Right kidney (tissue), 1 donor: ENCODE measurements at regions not wholly inside any gene's neighbourhood (a gene's known extent, or its start where the extent isn't known, plus 50 kb on each side); places are given as distances from the start of the nearest gene placed in this dataset.
"Not testable (repeated sequence)": the region's sequence is repeated elsewhere in the genome, so short reads cannot be mapped to it uniquely, and the experiment has no call there.

Experiments
- DNase-seq: peaks from one replicate; pipeline ENCODE4 v3.0.0-alpha.2; 2016

DNA sequence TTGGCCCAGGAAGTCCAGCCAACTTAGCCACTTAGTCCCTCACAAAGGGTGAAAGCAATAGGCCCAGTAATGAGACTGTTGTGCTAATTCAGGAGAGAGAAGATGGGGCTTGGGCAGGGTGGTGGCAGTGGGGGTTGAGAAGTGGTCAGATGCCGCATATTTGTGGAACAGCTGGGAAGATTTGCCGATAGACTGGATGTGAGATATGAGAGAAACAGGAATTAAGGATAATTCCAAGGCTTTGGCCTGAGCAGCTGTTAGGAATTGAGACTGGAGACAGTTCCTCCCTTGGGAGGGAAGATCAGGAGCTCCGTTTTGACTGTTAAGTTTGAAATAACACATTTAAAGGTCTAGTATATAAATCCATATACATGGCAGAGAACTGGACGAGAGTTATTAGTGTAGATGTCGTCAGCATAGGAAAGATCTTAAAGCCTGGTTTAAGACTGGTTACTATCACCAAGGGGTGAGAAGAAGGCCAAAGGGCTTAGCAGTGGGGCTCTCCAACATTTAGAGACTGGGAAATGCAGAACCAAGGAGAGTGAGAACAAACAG, 323.7 kb upstream of the FAM78B start:
- DNase-seq, result no peak

- DNase-seq, result not testable (repeated sequence)
Observed at GRCh38 chr1:166493765-166494164, 327.0 kb upstream of the FAM78B start.

GRCh38 chr1:166507347-166507746, 331.9 kb upstream of the POGK start:
- DNase-seq, result no peak

DNA sequence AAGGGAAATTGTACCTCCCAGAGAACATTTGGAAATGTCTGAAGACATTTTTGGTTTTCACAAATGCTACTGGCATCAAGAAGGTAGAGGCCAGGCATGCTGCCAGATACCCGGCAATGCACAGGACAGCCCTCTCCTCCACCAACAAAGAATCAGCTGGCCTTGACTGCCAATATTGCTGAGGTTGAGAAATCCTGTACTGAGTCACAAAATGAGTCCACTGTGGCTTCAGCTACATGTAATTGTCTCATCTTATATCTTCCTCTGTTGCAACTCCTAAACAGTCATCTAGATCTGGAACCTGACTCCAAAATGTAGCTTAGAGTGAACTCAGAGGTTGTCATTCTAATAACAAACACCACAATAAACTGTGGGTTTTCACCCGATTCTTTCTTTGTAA, 327.5 kb upstream of the POGK start:
- DNase-seq, result no peak

GRCh38 chr1:166514067-166514466, 325.2 kb upstream of the POGK start:
- no peak for DNase-seq

DNA sequence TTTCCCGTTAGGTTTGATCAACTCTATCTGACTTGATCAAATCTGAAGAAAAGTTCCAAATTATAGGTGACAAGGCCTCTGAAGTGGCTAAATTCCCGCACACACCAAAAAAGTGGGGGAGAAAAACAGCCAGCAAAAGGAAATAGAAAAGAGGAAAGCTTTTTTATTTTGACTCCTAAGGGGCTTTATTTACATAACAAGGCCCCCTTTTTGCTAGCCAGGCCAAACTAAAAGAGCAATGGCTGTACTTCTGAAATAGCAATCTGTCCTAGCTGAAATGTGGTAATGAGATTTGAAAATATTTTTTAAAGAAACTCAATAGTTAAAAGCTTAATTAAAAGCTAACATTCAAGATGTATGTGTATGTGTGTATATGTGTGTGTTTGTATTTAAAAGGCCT, 311.5 kb upstream of the POGK start:
- DNase-seq, result no peak

DNA sequence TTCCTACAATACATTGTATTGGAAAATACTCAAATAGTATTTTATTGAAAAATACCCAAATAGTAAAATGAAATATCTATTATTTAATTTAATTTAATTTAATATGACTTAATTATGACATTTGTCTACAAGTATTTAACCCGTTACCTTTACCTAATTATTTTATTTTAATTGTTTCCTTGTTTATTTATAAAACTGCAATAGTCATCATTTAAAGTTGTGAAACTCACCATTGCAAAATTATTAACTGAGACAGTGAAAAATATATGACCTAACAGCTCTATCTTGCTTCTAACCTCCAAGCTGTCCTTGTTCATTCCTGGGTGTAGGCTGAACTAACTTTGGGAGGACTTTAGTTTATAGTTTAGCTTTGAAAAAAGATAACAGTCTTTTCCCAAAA, 300.6 kb upstream of the POGK start:
- no peak for DNase-seq

DNA sequence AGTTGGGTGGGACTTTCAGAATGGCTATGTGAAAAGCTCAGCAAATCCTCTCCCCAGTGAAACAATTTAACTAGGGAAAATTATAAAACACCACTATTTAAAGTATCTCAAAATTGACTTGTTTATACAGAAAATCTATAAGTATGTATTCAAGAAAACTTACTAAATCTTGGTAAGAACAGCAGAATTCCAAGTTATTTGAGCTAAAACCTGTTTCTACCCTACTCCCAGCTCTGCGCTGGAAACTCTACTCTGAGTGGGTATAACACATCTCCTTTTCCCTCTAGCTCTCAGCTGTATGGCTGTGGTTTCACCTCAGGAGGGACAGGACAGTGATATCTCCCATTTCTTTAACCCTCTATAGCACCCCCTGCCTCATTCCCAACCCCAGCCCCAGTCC, 295.2 kb upstream of the POGK start:
- no peak for DNase-seq

GRCh38 chr1:166544561-166544960, 294.7 kb upstream of the POGK start:
- no peak for DNase-seq

- no peak for DNase-seq
Observed at GRCh38 chr1:166552706-166553105, 286.6 kb upstream of the POGK start.

DNA sequence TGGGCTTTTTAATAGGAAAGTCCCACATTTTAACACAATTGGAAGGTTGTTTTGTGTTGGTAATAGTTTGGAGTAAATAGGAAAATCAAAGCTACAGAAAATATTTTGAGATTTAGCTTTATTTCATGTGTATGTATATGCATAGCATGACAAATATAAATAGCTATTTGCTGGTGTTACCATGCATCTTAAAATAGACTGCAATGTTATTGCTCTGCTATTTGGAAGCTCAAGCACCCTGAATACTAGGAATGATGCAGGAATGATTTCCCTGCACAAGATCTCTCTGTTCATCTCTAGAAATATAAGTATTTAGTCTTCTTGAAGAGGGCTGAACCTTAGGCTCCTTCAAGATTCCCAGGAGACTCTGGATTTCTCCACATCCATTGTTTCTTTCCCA, 268.3 kb upstream of the POGK start:
- no peak for DNase-seq

DNA sequence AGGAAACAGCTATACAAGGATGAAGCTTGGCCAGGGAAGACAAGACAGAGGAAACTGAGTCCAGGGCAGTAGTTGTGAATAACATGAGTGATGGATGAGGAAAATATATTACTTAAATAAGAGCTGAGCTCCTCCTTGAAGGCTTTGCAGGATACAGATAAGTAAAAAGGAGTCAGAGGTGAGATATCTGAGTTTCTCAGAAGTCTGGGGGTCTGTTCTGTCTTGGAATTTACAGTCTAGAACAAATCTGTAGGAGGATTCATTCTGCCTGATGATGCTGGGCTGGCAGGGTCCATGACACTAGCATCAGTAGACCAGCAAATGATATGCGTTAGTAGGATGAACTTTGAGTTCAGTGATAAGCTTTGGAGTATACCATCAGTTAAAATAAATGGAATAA, 266.1 kb upstream of the POGK start:
- no peak for DNase-seq

- DNase-seq, result no peak
Observed at GRCh38 chr1:166579557-166580501, 259.4 kb upstream of the POGK start.

- no peak for DNase-seq
Observed at GRCh38 chr1:166588741-166589140, 250.5 kb upstream of the POGK start.

GRCh38 chr1:166590161-166590560, 249.1 kb upstream of the POGK start:
- no peak for DNase-seq

DNA sequence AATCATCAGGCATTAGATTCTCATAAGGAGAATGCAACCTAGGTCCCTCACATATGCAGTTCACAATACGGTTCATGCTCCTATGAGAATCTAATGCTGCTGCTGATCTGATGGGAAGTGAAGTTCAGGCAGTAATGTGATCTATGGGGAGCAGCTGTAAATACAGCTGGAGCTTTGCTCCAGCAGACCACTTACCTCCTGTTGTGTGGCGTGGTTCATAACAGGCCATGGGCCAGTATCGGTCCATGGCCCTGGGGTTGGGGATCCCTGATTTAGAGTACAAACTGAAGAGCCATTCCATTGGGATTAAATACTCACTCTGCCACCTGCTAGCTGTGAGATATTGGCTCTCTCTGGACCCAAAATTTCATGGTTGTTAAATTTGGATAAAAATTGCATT, 244.6 kb upstream of the POGK start:
- no peak for DNase-seq

GRCh38 chr1:166597516-166597915, 241.8 kb upstream of the POGK start:
- no peak for DNase-seq

DNA sequence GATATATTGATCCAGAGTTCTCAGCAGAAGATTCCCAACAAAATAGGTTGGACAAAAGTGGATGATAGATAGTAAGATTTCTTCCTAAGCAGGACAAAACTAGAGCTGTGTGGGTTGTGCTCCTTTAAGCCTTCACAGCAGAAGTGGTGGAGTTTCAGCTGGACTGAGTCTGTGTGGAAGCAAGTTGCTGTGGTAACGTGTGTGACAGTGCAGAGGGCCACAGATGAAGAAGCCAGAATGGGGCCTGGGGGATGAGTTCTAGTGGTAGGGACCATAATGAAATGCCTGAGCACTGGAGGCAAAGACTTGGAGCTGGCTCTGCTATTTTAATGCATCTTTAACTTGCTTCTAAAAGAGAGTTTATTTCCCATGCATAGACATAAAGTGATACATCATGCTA, 238.7 kb upstream of the POGK start:
- DNase-seq, result no peak

DNA sequence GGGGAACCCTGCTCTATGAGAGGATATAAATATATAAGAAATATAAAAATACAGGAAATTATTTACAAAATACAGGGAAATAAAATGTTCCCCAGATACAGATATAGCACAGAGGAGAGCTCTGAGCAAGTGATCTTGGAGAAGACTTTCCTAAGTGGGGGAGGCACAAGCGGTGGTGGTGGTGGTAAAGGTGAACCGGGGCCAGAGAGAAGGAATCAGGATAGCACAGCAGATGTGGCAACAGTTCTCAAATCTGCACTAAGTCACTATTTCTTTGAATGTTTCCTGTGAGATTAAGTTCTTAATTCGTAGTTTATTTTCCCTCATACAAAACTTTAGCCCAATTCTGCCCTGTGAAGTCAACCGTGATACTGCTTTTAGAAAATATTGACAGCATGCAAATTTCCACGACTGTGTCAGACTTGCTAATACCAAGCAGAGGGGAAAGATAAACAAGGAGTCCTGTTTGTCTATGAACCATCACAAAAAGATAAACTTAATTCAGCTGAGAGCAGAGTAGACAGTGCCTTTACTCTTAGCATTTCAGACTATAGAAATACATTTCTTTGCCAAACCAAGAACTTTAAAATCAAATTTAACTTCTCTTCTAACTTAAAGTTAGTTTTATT, 237.5 kb upstream of the POGK start:
- DNase-seq, result no peak

GRCh38 chr1:166602801-166603200, 236.5 kb upstream of the POGK start:
- not testable (repeated sequence) for DNase-seq

DNA sequence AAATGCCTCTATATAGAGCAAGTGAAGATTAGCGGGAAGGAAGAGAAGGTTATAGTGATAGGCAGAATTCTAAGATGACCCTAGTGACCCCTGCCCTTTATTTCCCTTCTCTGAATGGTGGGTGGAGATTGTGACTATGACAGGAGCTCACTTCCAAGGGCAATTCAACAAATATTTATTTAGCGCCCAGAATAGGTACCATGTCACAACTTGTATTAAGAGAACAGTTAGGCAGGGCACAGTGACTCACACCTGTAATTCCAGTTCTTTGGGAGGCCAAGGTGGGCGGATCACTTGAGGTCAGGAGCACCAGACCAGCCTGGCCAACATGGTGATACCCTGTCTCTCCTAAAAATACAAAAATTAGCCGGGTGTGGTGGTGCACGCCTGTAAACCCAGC, 236.0 kb upstream of the POGK start:
- DNase-seq, result no peak

DNA sequence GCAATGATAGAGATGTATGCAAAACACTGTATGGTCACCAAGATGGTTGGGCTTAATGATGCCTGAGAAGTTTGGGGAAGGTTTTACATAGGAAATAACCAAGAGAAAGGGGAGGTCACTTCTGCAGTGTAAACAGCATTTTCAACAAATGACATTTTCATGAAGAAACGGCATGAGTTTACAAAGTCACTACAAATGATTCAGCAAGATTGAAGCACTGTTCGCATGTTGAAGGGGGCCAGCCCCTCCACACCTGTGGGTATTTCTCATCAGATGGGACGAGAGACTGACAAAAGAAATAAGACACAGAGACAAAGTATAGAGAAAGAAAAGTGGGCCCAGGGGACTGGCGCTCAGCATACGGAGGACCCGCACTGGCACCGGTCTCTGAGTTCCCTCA, 234.1 kb upstream of the POGK start:
- DNase-seq, result no peak

DNA sequence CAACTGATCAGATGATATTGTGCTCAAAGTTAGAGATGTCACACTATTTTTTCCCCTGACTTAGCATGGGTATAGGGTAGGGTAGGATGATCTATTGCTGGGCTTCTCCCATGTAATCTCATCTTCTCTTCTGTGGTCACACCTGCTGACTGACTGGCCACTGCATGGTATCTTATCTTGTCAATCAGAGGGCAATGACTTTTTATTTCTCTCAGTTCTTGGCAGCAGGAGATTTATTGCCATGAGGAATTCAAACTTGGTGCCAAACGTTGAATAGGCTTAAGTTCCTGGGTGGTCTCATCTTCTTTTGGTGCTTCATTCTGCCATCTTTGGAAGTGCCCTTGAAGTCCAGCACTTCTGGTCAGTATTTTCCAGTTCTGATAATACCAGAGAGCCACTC, 226.4 kb upstream of the POGK start:
- DNase-seq, result no peak

GRCh38 chr1:166616206-166616605, 223.1 kb upstream of the POGK start:
- DNase-seq, result no peak
